ENCODE measurements at regions not wholly inside any gene's neighbourhood (a gene's known extent, or its start where the extent isn't known, plus 50 kb on each side); places are given as distances from the start of the nearest gene placed in this dataset.

DNA sequence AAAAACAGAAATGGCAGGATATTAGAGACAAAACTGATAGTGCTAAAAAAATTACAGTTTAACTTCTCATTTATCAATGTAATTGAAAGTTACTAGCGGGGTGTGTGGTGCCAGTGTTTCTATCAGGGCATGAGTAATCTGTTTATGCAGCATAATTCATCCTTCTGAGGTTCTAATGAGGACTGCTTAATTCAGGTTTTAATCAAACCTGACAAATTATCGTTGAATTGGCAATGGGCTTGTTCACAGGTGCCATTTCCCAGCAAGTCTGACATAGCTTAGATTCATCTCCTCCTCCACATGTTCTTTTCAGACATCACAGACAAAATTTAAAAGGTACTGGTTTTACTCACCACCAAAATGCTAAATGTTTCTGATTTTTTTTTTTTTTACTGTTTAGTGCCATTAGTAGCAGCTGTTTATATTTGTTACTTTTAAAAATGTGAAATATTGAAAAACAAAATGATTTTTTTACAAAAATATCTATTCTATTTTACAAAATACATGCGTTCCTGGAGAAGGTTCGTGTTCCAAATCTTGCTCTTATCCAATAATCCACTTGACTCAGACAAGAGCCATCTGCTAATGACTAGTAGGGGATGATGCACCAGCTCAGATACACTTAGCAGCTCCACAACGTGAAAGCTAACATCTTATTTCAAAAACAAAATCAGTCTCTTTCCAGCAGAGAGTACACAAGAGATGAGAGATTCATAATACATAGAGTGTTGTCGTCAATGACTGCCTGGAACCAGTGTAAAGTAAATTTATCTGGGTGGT lies 447.7 kb upstream of the DPPA4 start:
- Histone ChIP-seq H3K9ac (ENCODE audit: insufficient read depth in 1 of 2, low read depth in 2 of 2, low read length in 2 of 2) (no peak overlapping the region), H3K36me3 (ENCODE audit: control insufficient read depth, insufficient read depth, low read length) (no peaks in the 10 kb centered on the region), H3K4me2 (ENCODE audit: insufficient read depth, low read length) (no peak overlapping the region), H3K4me1 (replicated peaks in 1 of 2; ENCODE audit: control insufficient read depth in 2 of 2, insufficient read depth in 2 of 2, low read length in 2 of 2) (no peaks in the 10 kb centered on the region), H2AFZ (ENCODE audit: low read depth, low read length) (no peak overlapping the region), H3K27ac (ENCODE audit: extremely low read depth, low read depth, low read length) (no peak overlapping the region), H3K79me2 (ENCODE audit: control insufficient read depth, insufficient read depth, low read length) (no peaks in the 10 kb centered on the region), H3K27me3 (ENCODE audit: control insufficient read depth in 2 of 2, insufficient read depth in 2 of 2, low read length in 2 of 2) (no peaks in the 10 kb centered on the region), H3K9me1 (ENCODE audit: control insufficient read depth, insufficient read depth, low read length) (no peaks in the 10 kb centered on the region), H3K9me3 (replicated peaks; ENCODE audit: control insufficient read depth, insufficient read depth, low read depth, low read length) (no peaks in the 10 kb centered on the region), H4K20me1 (replicated peaks; ENCODE audit: control insufficient read depth, insufficient read depth, low read length) (no peaks in the 10 kb centered on the region), H3K4me3 (no peak overlapping the region)
- TF ChIP-seq HOXB6 (CRISPR knock-in tag; IDR thresholded peaks at IDR 0.05; ENCODE audit: borderline replicate concordance) (no peak), ZNF316 (IDR thresholded peaks at IDR 0.05) (no peak), ZNF766 (CRISPR knock-in tag; conservative IDR thresholded peaks at IDR 0.05) (no peak), ZNF75A (CRISPR knock-in tag; IDR thresholded peaks at IDR 0.05) (no peak), MCM2 (IDR thresholded peaks at IDR 0.05; ENCODE audit: low read depth) (no peak), PRMT5 (CRISPR knock-in tag; IDR thresholded peaks at IDR 0.05) (no peak), NCOA6 (IDR thresholded peaks at IDR 0.05) (no peak), NR4A1 (CRISPR knock-in tag; IDR thresholded peaks at IDR 0.05) (no peak), NR4A1 (tag; IDR thresholded peaks at IDR 0.05) (no peak), FOXA3 (CRISPR knock-in tag; conservative IDR thresholded peaks at IDR 0.05 in 1 of 2, IDR thresholded peaks at IDR 0.05 in 1 of 2) (no peak), POLR3G (IDR thresholded peaks at IDR 0.05; ENCODE audit: extremely low read depth, insufficient read length, insufficient replicate concordance) (no peak), ESRRB (CRISPR knock-in tag; IDR thresholded peaks at IDR 0.05; ENCODE audit: borderline replicate concordance) (no peak), TRIM28 (IDR thresholded peaks at IDR 0.05) (no peak), IFI16 (CRISPR knock-in tag; IDR thresholded peaks at IDR 0.05) (no peak), BDP1 (IDR thresholded peaks at IDR 0.05; ENCODE audit: insufficient read depth, insufficient read length) (no peak), CHCHD3 (CRISPR knock-in tag; IDR thresholded peaks at IDR 0.05) (no peak)
- TF ChIP-seq, protein P1, sequence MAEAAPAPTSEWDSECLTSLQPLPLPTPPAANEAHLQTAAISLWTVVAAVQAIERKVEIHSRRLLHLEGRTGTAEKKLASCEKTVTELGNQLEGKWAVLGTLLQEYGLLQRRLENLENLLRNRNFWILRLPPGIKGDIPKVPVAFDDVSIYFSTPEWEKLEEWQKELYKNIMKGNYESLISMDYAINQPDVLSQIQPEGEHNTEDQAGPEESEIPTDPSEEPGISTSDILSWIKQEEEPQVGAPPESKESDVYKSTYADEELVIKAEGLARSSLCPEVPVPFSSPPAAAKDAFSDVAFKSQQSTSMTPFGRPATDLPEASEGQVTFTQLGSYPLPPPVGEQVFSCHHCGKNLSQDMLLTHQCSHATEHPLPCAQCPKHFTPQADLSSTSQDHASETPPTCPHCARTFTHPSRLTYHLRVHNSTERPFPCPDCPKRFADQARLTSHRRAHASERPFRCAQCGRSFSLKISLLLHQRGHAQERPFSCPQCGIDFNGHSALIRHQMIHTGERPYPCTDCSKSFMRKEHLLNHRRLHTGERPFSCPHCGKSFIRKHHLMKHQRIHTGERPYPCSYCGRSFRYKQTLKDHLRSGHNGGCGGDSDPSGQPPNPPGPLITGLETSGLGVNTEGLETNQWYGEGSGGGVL (CRISPR knock-in tag; IDR thresholded peaks at IDR 0.05) = no peak
- TF ChIP-seq, protein P2, sequence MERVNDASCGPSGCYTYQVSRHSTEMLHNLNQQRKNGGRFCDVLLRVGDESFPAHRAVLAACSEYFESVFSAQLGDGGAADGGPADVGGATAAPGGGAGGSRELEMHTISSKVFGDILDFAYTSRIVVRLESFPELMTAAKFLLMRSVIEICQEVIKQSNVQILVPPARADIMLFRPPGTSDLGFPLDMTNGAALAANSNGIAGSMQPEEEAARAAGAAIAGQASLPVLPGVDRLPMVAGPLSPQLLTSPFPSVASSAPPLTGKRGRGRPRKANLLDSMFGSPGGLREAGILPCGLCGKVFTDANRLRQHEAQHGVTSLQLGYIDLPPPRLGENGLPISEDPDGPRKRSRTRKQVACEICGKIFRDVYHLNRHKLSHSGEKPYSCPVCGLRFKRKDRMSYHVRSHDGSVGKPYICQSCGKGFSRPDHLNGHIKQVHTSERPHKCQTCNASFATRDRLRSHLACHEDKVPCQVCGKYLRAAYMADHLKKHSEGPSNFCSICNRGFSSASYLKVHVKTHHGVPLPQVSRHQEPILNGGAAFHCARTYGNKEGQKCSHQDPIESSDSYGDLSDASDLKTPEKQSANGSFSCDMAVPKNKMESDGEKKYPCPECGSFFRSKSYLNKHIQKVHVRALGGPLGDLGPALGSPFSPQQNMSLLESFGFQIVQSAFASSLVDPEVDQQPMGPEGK (CRISPR knock-in tag; IDR thresholded peaks at IDR 0.05; ENCODE audit: borderline replicate concordance) = no peak
- TF ChIP-seq, protein P3, sequence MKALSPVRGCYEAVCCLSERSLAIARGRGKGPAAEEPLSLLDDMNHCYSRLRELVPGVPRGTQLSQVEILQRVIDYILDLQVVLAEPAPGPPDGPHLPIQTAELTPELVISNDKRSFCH (CRISPR knock-in tag; IDR thresholded peaks at IDR 0.05) = no peak
- TF ChIP-seq, protein P3 (tag; IDR thresholded peaks at IDR 0.05) = no peak
- BruUV-seq (replicated peaks) = no TSS peak
- CTCF ChIA-PET (ENCODE audit: low intra/inter-chr PET ratio) = no interaction called here
- FAIRE-seq (no peak), DNase-seq (ENCODE audit: extremely low read depth in 1 of 4, low spot score in 3 of 4) (no peak), ATAC-seq (no peak)
- intact Hi-C loops (cut with micrococcal nuclease) = no loop called here
- in situ Hi-C loops (cut with MboI) = no loop called here
- 0% methylated on average over 6 of the region's 6 CpGs for WGBS (ENCODE audit: insufficient coverage, low coverage, missing lambda C conversion rate)
- POLR2A ChIA-PET = no interaction called here

Data from K562 (cell line).